ENCODE measurements at regions not wholly inside any gene's neighbourhood (a gene's known extent, or its start where the extent isn't known, plus 50 kb on each side); places are given as distances from the start of the nearest gene placed in this dataset.

GRCh38 chr6:170051229-170052172, 239.4 kb downstream of the DLL1 start:
- Mint-ChIP-seq H3K36me3 (no peaks in the 10 kb centered on the region), H3K4me1 (peaks cover 0 to 7% (median 6%) of the 10 kb centered on the region in 3 donors), H3K4me3 (no peak overlapping the region), H3K9me3 (no peaks in the 10 kb centered on the region), H3K27me3 (no peaks in the 10 kb centered on the region), H3K27ac (peak overlapping the region in 2 of 8 donors; percentile 12 to 20)
- Histone ChIP-seq H3K4me3 (ENCODE audit: low read length) (no peak overlapping the region), H3K9me3 (ENCODE audit: low read length) (no peaks in the 10 kb centered on the region), H3K36me3 (ENCODE audit: insufficient read depth, low read length) (no peaks in the 10 kb centered on the region), H3K27me3 (ENCODE audit: insufficient read depth, low read length, poor library complexity, severe bottlenecking) (no peaks in the 10 kb centered on the region), H3K4me1 (ENCODE audit: insufficient read depth, low read length) (no peaks in the 10 kb centered on the region), H3K27ac (ENCODE audit: low read depth, low read length) (no peak overlapping the region)
- CTCF ChIA-PET, result no interaction called here
- POLR2A ChIA-PET, result no interaction called here
- DNase-seq, result no peak

- H3K27me3 Mint-ChIP-seq, result no peaks in the 10 kb centered on the region
- no peak overlapping the region for H3K4me3 ChIP-seq (ENCODE audit: low read length)
- POLR2A ChIA-PET, result no interaction called here
- no peaks in the 10 kb centered on the region for H3K36me3 ChIP-seq (ENCODE audit: insufficient read depth, low read length)
- H3K4me3 Mint-ChIP-seq, result no peak overlapping the region
- H3K9me3 ChIP-seq (ENCODE audit: low read length), result no peaks in the 10 kb centered on the region
- H3K4me1 ChIP-seq (ENCODE audit: insufficient read depth, low read length), result no peaks in the 10 kb centered on the region
- no peak overlapping the region for H3K27ac ChIP-seq (ENCODE audit: low read depth, low read length)
- DNase-seq, result no peak
- peak overlapping the region in 2 of 8 donors; percentile 12 to 20 for H3K27ac Mint-ChIP-seq
- CTCF ChIA-PET, result no interaction called here
- no peaks in the 10 kb centered on the region for H3K27me3 ChIP-seq (ENCODE audit: insufficient read depth, low read length, poor library complexity, severe bottlenecking)
- H3K9me3 Mint-ChIP-seq, result no peaks in the 10 kb centered on the region
- H3K4me1 Mint-ChIP-seq, result peaks cover 0 to 7% (median 6%) of the 10 kb centered on the region in 3 donors
- no peaks in the 10 kb centered on the region for H3K36me3 Mint-ChIP-seq
These were observed 240.3 kb downstream of the DLL1 start for GRCh38 chr6:170050591-170051041.

GRCh38 chr6:170049641-170050561, 241.0 kb downstream of the DLL1 start:
- Mint-ChIP-seq H3K36me3 (no peaks in the 10 kb centered on the region), H3K4me3 (no peak overlapping the region), H3K27ac (peak overlapping the region in 2 of 8 donors; percentile 52 to 61), H3K27me3 (no peaks in the 10 kb centered on the region), H3K9me3 (no peaks in the 10 kb centered on the region), H3K4me1 (peaks cover 0 to 7% (median 6%) of the 10 kb centered on the region in 3 donors)
- Histone ChIP-seq H3K4me3 (ENCODE audit: low read length) (no peak overlapping the region), H3K9me3 (ENCODE audit: low read length) (no peaks in the 10 kb centered on the region), H3K4me1 (ENCODE audit: insufficient read depth, low read length) (no peaks in the 10 kb centered on the region), H3K36me3 (ENCODE audit: insufficient read depth, low read length) (no peaks in the 10 kb centered on the region), H3K27ac (ENCODE audit: low read depth, low read length) (no peak overlapping the region), H3K27me3 (ENCODE audit: insufficient read depth, low read length, poor library complexity, severe bottlenecking) (no peaks in the 10 kb centered on the region)
- ChIA-PET CTCF (no interaction called here), POLR2A (no interaction called here)
- DNase-seq, result no peak

DNA sequence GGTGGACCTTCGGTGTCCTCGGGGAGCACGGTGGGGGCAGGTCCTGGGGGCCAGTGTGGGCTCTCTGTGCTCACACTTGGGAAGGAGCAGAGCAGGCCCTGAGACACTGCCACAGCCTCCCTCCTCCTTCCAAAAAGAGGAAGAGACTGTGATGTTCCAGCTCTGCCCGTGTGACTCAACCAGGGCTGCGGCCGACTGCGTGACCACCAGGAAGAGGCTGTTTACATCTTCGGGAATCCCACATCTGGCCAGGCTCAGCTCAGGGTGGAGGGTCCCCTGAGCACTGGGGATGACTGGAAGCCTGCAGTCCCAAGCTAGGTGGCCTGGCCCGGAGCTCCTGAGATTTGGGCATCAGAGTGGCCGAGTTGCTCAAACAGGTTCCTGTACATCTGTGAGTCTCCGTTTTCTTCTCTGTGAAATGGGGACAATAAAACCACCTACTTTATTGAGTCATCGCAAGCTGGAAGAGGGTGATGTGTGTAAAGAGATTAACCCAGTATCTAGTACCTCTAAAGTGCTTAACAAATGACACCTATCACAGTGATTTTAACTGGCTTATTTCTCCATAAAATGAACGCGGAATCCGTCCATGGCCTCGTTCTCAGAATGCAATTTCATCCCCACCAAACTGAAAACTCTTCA, 242.1 kb downstream of the DLL1 start:
- no peak overlapping the region for H3K27ac ChIP-seq (ENCODE audit: low read depth, low read length)
- ChIA-PET CTCF (no interaction called here), POLR2A (no interaction called here)
- no peak for DNase-seq
- H3K4me1 Mint-ChIP-seq, result peaks cover 0 to 7% (median 6%) of the 10 kb centered on the region in 3 donors
- H3K27me3 ChIP-seq (ENCODE audit: insufficient read depth, low read length, poor library complexity, severe bottlenecking), result no peaks in the 10 kb centered on the region
- H3K36me3 ChIP-seq (ENCODE audit: insufficient read depth, low read length), result no peaks in the 10 kb centered on the region
- no peaks in the 10 kb centered on the region for H3K9me3 Mint-ChIP-seq
- peak overlapping the region in 2 of 8 donors; percentile 52 to 75 for H3K27ac Mint-ChIP-seq
- H3K4me3 Mint-ChIP-seq, result peak overlapping the region in 3 of 7 donors; percentile 1 to 41 (median 21)
- no peak overlapping the region for H3K4me3 ChIP-seq (ENCODE audit: low read length)
- H3K27me3 Mint-ChIP-seq, result no peaks in the 10 kb centered on the region
- no peaks in the 10 kb centered on the region for H3K36me3 Mint-ChIP-seq
- H3K9me3 ChIP-seq (ENCODE audit: low read length), result no peaks in the 10 kb centered on the region
- H3K4me1 ChIP-seq (ENCODE audit: insufficient read depth, low read length), result no peaks in the 10 kb centered on the region

GRCh38 chr6:170047823-170048222, 243.1 kb downstream of the DLL1 start:
- peaks cover 0 to 2% of the 10 kb centered on the region in 2 donors for H3K27me3 Mint-ChIP-seq
- H3K36me3 ChIP-seq (ENCODE audit: insufficient read depth, low read length), result no peaks in the 10 kb centered on the region
- H3K4me3 Mint-ChIP-seq, result no peak overlapping the region
- no peaks in the 10 kb centered on the region for H3K36me3 Mint-ChIP-seq
- no peak overlapping the region for H3K4me3 ChIP-seq (ENCODE audit: low read length)
- H3K9me3 ChIP-seq (ENCODE audit: low read length), result no peaks in the 10 kb centered on the region
- H3K27ac ChIP-seq (ENCODE audit: low read depth, low read length), result no peak overlapping the region
- no peaks in the 10 kb centered on the region for H3K27me3 ChIP-seq (ENCODE audit: insufficient read depth, low read length, poor library complexity, severe bottlenecking)
- H3K4me1 ChIP-seq (ENCODE audit: insufficient read depth, low read length), result no peaks in the 10 kb centered on the region
- H3K27ac Mint-ChIP-seq, result no peak overlapping the region
- ChIA-PET CTCF (no interaction called here), POLR2A (no interaction called here)
- H3K9me3 Mint-ChIP-seq, result no peaks in the 10 kb centered on the region
- peaks cover 0 to 7% (median 6%) of the 10 kb centered on the region in 3 donors for H3K4me1 Mint-ChIP-seq
- no peak for DNase-seq

DNA sequence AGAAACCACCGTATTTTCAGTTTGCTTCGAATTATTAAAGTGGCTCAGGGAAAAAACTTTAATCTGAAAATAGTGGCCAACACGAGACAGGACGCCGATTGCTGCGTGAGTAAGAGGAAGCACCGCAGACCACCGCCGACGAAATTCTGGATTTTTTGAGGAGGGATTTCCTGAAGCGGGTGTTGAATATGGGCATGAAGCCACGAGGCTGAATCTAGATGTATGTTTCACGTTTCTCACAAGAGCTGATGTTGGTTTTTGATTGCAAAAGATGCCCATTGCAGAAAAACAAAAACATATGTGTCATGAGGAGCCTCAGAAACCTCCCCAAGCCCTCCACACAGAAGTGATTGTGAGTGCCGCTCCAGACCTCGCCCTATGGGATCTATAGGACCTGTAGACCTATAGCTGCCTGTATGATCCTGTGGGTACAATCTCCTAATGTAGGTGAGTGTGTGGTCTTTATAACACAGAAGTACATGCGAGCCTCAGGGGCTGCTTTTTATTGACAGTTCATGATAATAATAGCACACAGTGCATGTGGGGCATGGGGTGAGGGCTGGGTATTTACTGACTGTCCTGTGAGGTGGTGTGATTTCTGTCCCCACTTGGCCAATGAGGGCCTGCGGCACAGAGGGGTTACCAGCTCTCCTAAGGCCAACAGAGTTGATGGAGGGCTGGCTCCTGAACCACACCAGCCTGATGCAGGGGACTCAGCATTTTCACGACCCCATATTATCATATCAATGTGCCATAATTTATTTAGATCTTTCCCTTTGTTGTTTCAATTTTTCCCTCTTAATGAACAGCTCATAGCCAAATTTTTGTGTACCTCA, 243.9 kb downstream of the DLL1 start:
- DNase-seq, result no peak
- no peaks in the 10 kb centered on the region for H3K36me3 ChIP-seq (ENCODE audit: insufficient read depth, low read length)
- H3K4me1 Mint-ChIP-seq, result peaks cover 0 to 7% (median 6%) of the 10 kb centered on the region in 3 donors
- H3K36me3 Mint-ChIP-seq, result no peaks in the 10 kb centered on the region
- no peaks in the 10 kb centered on the region for H3K9me3 ChIP-seq (ENCODE audit: low read length)
- H3K27ac ChIP-seq (ENCODE audit: low read depth, low read length), result no peak overlapping the region
- no peaks in the 10 kb centered on the region for H3K4me1 ChIP-seq (ENCODE audit: insufficient read depth, low read length)
- CTCF ChIA-PET, result no interaction called here
- POLR2A ChIA-PET, result no interaction called here
- peaks cover 1 to 5% of the 10 kb centered on the region in 2 donors for H3K27me3 Mint-ChIP-seq
- H3K9me3 Mint-ChIP-seq, result no peaks in the 10 kb centered on the region
- H3K4me3 ChIP-seq (ENCODE audit: low read length), result no peak overlapping the region
- H3K4me3 Mint-ChIP-seq, result no peak overlapping the region
- no peak overlapping the region for H3K27ac Mint-ChIP-seq
- no peaks in the 10 kb centered on the region for H3K27me3 ChIP-seq (ENCODE audit: insufficient read depth, low read length, poor library complexity, severe bottlenecking)

- ChIA-PET CTCF (no interaction called here), POLR2A (no interaction called here)
- Mint-ChIP-seq H3K4me1 (peaks cover 0 to 7% (median 6%) of the 10 kb centered on the region in 3 donors), H3K27me3 (peaks cover 3 to 5% of the 10 kb centered on the region in 2 donors), H3K27ac (peak overlapping the region in 1 of 8 donors; percentile 82), H3K36me3 (no peaks in the 10 kb centered on the region), H3K4me3 (no peak overlapping the region), H3K9me3 (no peaks in the 10 kb centered on the region)
- Histone ChIP-seq H3K27me3 (ENCODE audit: insufficient read depth, low read length, poor library complexity, severe bottlenecking) (no peaks in the 10 kb centered on the region), H3K27ac (ENCODE audit: low read depth, low read length) (no peak overlapping the region), H3K4me3 (ENCODE audit: low read length) (no peak overlapping the region), H3K4me1 (ENCODE audit: insufficient read depth, low read length) (no peaks in the 10 kb centered on the region), H3K9me3 (ENCODE audit: low read length) (no peaks in the 10 kb centered on the region), H3K36me3 (ENCODE audit: insufficient read depth, low read length) (no peaks in the 10 kb centered on the region)
- no peak for DNase-seq
These were observed 244.8 kb downstream of the DLL1 start for GRCh38 chr6:170045981-170046667.

Data from CD8-positive, alpha-beta memory T cell (primary cell).